PFSK-1 (cell line): ENCODE measurements at regions not wholly inside any gene's neighbourhood (a gene's known extent, or its start where the extent isn't known, plus 50 kb on each side); places are given as distances from the start of the nearest gene placed in this dataset.

ENCODE experiments used
- SIN3A ChIP-seq: IDR thresholded peaks from 2 replicates; pipeline ENCODE4 v1.6.1; 2012; ENCODE audit warnings: mild to moderate bottlenecking, low read length, moderate library complexity, borderline replicate concordance; ENCODE audit not compliant: insufficient read depth
- TAF1 ChIP-seq: IDR thresholded peaks from 2 replicates; pipeline ENCODE4 v1.6.1; 2012; ENCODE audit warnings: low read length, control low read depth, borderline replicate concordance; ENCODE audit not compliant: insufficient read depth

DNA sequence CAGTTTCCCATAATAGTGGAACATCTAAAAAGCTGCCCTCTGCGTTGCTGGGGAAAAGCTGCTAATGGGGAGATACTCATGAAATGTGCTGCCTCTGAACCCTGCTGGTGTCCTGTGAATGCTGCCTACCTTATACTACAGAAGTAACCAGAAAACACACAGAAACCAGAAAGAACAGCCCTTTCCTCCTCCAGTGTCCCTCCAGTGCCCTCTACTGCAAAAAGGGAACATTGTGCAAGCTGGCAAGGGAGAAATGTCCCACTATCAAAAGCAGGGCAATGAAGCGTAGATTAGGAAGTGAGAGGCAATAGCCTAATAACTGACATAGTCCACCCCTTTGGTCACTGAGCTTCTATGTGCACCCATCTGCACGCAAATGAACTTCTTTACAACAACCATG is 162.7 kb upstream of the ETAA1 start:
- TF ChIP-seq SIN3A, result no peak
- TF ChIP-seq TAF1, result no peak
